Panc1 (cell line): ENCODE measurements at regions not wholly inside any gene's neighbourhood (a gene's known extent, or its start where the extent isn't known, plus 50 kb on each side); places are given as distances from the start of the nearest gene placed in this dataset.

Experiments used
- ATAC-seq: fragments of 200-7000 bp; cut with Tn5 transposase; 2 replicates; pipeline ENCODE4 v1.9.1; 2020; ENCODE audit warnings: mild to moderate bottlenecking, moderate library complexity
- BruUV-seq: library from RNA; stranded (reverse); fragments of 400-500 nt; replicated peaks from 2 replicates; lab custom pipeline; 2021; lab: Mats Ljungman, UMichigan
- CTCF ChIA-PET: fragments of 300-600 bp; sonication (Branson Sonifier 250); formaldehyde crosslinking; loops from one replicate; lab custom pipeline; 2022; ENCODE audit warnings: antibody characterized with exemption; lab: Charles Lee
- POLR2A ChIA-PET: fragments of 300-600 bp; sonication (Branson Sonifier 250); formaldehyde crosslinking; loops from one replicate; lab custom pipeline; 2022; ENCODE audit warnings: antibody characterized with exemption; lab: Charles Lee
- DNase-seq: peaks from one replicate; pipeline ENCODE4 v3.0.0-alpha.2; 2010; ENCODE audit warnings: low read depth, low spot score
- H3K27ac ChIP-seq: 2 replicates; pipeline ENCODE4 v1.5.1; 2011; ENCODE audit warnings: mild to moderate bottlenecking, low read length, inconsistent platforms
- H3K27me3 ChIP-seq: fragments of 200-500 bp; sonication (Bioruptor generic); 2 replicates; pipeline ENCODE4 v1.6.0; 2014; ENCODE audit warnings: low read length, inconsistent platforms; ENCODE audit not compliant: control insufficient read depth, insufficient read depth
- H3K36me3 ChIP-seq: fragments of 200-500 bp; sonication (Bioruptor generic); 2 replicates; pipeline ENCODE4 v1.5.1; 2014; ENCODE audit warnings: inconsistent platforms, mild to moderate bottlenecking, low read length, moderate library complexity; ENCODE audit not compliant: control insufficient read depth, insufficient read depth
- H3K4me1 ChIP-seq: 2 replicates; pipeline ENCODE4 v1.5.1; 2011; ENCODE audit warnings: inconsistent platforms, mild to moderate bottlenecking, low read length, moderate library complexity; ENCODE audit not compliant: control insufficient read depth, insufficient read depth
- H3K4me3 ChIP-seq, 2 experiments: 2 replicates each; pipeline ENCODE4 v1.5.1; 2011 to 2012; ENCODE audit warnings: low read depth in 2 of 2, low read length in 2 of 2, mild to moderate bottlenecking in 2 of 2, inconsistent platforms in 1 of 2, moderate library complexity in 1 of 2
- H3K9me3 ChIP-seq: fragments of 200-500 bp; sonication (Bioruptor generic); 2 replicates; pipeline ENCODE4 v1.5.1; 2014; ENCODE audit warnings: low read depth, mild to moderate bottlenecking, inconsistent platforms, low read length, moderate library complexity; ENCODE audit not compliant: control insufficient read depth, insufficient read depth
- CTCF ChIP-seq: fragments of 450-650 bp; IDR thresholded peaks from 2 replicates; pipeline ENCODE4 v1.5.1; 2017; ENCODE audit warnings: mild to moderate bottlenecking
- POLR2AphosphoS5 ChIP-seq: IDR thresholded peaks from 2 replicates; pipeline ENCODE4 v1.6.1; 2012; ENCODE audit warnings: mild to moderate bottlenecking, low read depth, low read length, moderate library complexity
- SIN3A ChIP-seq: IDR thresholded peaks from 2 replicates; pipeline ENCODE4 v1.6.1; 2012; ENCODE audit warnings: low read depth, mild to moderate bottlenecking, low read length, moderate library complexity, borderline replicate concordance; ENCODE audit not compliant: insufficient read depth
- TCF7L2 ChIP-seq: IDR thresholded peaks from 2 replicates; pipeline ENCODE4 v1.6.1; 2011; ENCODE audit warnings: mild to moderate bottlenecking, low read depth, low read length, inconsistent platforms
- in situ Hi-C: cut with HindIII; loops from 2 replicates; pipeline ENCODE4 v1.10.0; 2016; ENCODE audit warnings: low sequenced_read_pairs, low pct_unique_long_range_greater_than_20kb
- intact Hi-C: fragments of 100-400 bp; cut with micrococcal nuclease; formaldehyde crosslinking; loops from one replicate; pipeline ENCODE4 v1.10.0; 2022; ENCODE audit not compliant: unreplicated experiment
- TF ChIP-seq, protein P1 (sequence below), 2 experiments: IDR thresholded peaks; 2 replicates each; pipeline ENCODE4 v1.6.1; 2011 to 2012; ENCODE audit warnings: low read depth in 2 of 2, control low read depth in 1 of 2, low read length in 1 of 2, mild to moderate bottlenecking in 1 of 2, moderate library complexity in 1 of 2; ENCODE audit not compliant: insufficient read depth in 1 of 2

GRCh38 chr5:121264605-121265004, 587.1 kb upstream of the FTMT start:
- no peaks in the 10 kb centered on the region for H3K4me1 ChIP-seq
- no peak for TF ChIP-seq CTCF
- TF ChIP-seq SIN3A: no peak
- TF ChIP-seq, protein P1, sequence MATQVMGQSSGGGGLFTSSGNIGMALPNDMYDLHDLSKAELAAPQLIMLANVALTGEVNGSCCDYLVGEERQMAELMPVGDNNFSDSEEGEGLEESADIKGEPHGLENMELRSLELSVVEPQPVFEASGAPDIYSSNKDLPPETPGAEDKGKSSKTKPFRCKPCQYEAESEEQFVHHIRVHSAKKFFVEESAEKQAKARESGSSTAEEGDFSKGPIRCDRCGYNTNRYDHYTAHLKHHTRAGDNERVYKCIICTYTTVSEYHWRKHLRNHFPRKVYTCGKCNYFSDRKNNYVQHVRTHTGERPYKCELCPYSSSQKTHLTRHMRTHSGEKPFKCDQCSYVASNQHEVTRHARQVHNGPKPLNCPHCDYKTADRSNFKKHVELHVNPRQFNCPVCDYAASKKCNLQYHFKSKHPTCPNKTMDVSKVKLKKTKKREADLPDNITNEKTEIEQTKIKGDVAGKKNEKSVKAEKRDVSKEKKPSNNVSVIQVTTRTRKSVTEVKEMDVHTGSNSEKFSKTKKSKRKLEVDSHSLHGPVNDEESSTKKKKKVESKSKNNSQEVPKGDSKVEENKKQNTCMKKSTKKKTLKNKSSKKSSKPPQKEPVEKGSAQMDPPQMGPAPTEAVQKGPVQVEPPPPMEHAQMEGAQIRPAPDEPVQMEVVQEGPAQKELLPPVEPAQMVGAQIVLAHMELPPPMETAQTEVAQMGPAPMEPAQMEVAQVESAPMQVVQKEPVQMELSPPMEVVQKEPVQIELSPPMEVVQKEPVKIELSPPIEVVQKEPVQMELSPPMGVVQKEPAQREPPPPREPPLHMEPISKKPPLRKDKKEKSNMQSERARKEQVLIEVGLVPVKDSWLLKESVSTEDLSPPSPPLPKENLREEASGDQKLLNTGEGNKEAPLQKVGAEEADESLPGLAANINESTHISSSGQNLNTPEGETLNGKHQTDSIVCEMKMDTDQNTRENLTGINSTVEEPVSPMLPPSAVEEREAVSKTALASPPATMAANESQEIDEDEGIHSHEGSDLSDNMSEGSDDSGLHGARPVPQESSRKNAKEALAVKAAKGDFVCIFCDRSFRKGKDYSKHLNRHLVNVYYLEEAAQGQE (IDR thresholded peaks at IDR 0.05; ENCODE audit: insufficient read depth in 1 of 2, low read depth in 2 of 2, low read length in 1 of 2): no peak
- no peak for TF ChIP-seq POLR2AphosphoS5
- no peak for TF ChIP-seq TCF7L2
- BruUV-seq: no TSS peak
- no peaks in the 10 kb centered on the region for H3K36me3 ChIP-seq
- in situ Hi-C loops (no loop called here), intact Hi-C loops (no loop called here)
- ChIA-PET CTCF (no interaction called here), POLR2A (no interaction called here)
- H3K27ac ChIP-seq: no peak overlapping the region
- H3K4me3 ChIP-seq: no peak overlapping the region
- H3K9me3 ChIP-seq: no peaks in the 10 kb centered on the region
- ATAC-seq: no peak
- no peaks in the 10 kb centered on the region for H3K27me3 ChIP-seq
- DNase-seq: no peak

- no peak for ATAC-seq
Measured at GRCh38 chr5:121271546-121271945, 580.1 kb upstream of the FTMT start.

More at GRCh38 chr5:121271546-121271945, 580.1 kb upstream of the FTMT start:
- Histone ChIP-seq H3K27me3 (no peaks in the 10 kb centered on the region), H3K36me3 (no peaks in the 10 kb centered on the region), H3K4me3 (no peak overlapping the region), H3K4me1 (no peaks in the 10 kb centered on the region), H3K9me3 (no peaks in the 10 kb centered on the region), H3K27ac (no peak overlapping the region)
- in situ Hi-C loops (no loop called here), intact Hi-C loops (no loop called here)
- CTCF ChIA-PET: no interaction called here
- POLR2A ChIA-PET: no interaction called here
- TF ChIP-seq POLR2AphosphoS5 (no peak), TCF7L2 (no peak), SIN3A (no peak), CTCF (no peak)
- TF ChIP-seq, protein P1 (IDR thresholded peaks at IDR 0.05; ENCODE audit: insufficient read depth in 1 of 2, low read depth in 2 of 2, low read length in 1 of 2): no peak
- no peak for DNase-seq
- no TSS peak for BruUV-seq
